ENCODE measurements at regions not wholly inside any gene's neighbourhood (a gene's known extent, or its start where the extent isn't known, plus 50 kb on each side); places are given as distances from the start of the nearest gene placed in this dataset.

GRCh38 chr11:15738931-15739330 lies 617.4 kb downstream of the SOX6 start:
- no peaks in the 10 kb centered on the region for H3K9me3 ChIP-seq (ENCODE audit: insufficient read depth, low read depth, low read length)
- no peaks in the 10 kb centered on the region for H3K36me3 ChIP-seq (ENCODE audit: insufficient read depth, low read length)
- TF ChIP-seq CTCF (conservative IDR thresholded peaks at IDR 0.05; ENCODE audit: low read length) (no peak), EZH2phosphoT487 (IDR thresholded peaks at IDR 0.05; ENCODE audit: borderline replicate concordance) (no peak)
- no peak overlapping the region for H3K4me3 ChIP-seq (ENCODE audit: low read length, poor library complexity, severe bottlenecking)
- no peaks in the 10 kb centered on the region for H3K27me3 ChIP-seq (ENCODE audit: insufficient read depth, low read length, poor library complexity, severe bottlenecking)
- H2AFZ ChIP-seq (ENCODE audit: low read length), result no peak overlapping the region
- no peaks in the 10 kb centered on the region for H3K4me1 ChIP-seq (ENCODE audit: insufficient read depth, low read length, poor library complexity, severe bottlenecking)
- H3K79me2 ChIP-seq (ENCODE audit: insufficient read depth, low read length), result no peaks in the 10 kb centered on the region
- H3K4me2 ChIP-seq (ENCODE audit: low read depth, low read length, poor library complexity, severe bottlenecking), result no peak overlapping the region
- no peak overlapping the region for H3K9ac ChIP-seq (ENCODE audit: low read depth, low read length, poor library complexity, severe bottlenecking)
- H4K20me1 ChIP-seq (ENCODE audit: insufficient read depth, low read length, poor library complexity, severe bottlenecking), result no peaks in the 10 kb centered on the region
- H3F3A ChIP-seq (ENCODE audit: low read depth), result no peaks in the 10 kb centered on the region
- H3K9me2 ChIP-seq (replicated peaks; ENCODE audit: low read depth, low read length), result no peaks in the 10 kb centered on the region

DNA sequence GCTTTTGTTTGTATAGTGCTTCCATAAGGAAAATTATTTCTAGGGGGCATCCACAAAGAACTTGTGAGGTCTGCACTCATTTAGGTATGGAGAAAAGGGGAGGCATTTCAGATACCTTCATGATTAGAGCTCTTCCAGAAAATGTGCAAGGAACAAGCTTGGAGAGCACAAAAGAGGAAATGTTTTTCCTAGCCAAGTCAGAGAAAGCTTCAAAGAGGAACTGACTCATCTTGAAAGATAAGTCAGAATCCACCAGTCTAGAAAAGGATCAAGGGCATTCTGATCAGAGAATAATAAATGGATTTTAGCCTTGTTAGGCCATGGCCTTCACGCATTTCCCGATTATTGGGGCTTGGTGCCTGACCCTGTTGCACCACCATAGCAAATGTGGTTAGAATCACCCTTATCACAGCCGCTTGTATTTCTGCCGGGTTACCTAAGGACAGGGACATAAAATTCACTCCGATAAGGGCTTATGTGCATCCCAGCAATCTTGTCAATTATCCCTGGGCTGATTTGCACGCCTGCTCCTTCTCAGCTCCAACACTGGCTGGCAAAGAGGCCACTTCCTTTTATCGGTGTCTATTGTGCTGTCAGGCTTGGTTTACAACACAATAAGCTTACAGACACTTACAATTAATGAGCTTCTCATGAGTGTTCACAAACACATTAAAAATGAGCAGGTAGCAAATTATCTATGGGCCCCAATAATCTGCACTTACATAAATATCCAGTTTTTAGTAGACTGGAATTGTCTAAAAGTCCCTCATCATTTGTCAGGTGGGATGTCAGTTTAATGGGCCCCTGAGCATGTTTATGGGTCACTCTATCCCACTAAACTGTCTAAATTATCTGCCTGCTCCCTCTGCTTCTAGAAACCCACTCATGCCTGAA lies 613.5 kb downstream of the SOX6 start:
- Histone ChIP-seq H3K79me2 (ENCODE audit: insufficient read depth, low read length) (no peaks in the 10 kb centered on the region), H3K9me3 (ENCODE audit: insufficient read depth, low read depth, low read length) (no peaks in the 10 kb centered on the region), H3K4me1 (ENCODE audit: insufficient read depth, low read length, poor library complexity, severe bottlenecking) (no peaks in the 10 kb centered on the region), H3K36me3 (ENCODE audit: insufficient read depth, low read length) (no peaks in the 10 kb centered on the region), H3K9me2 (replicated peaks; ENCODE audit: low read depth, low read length) (no peaks in the 10 kb centered on the region), H3K4me2 (ENCODE audit: low read depth, low read length, poor library complexity, severe bottlenecking) (no peak overlapping the region), H3K9ac (ENCODE audit: low read depth, low read length, poor library complexity, severe bottlenecking) (no peak overlapping the region), H3K27me3 (ENCODE audit: insufficient read depth, low read length, poor library complexity, severe bottlenecking) (no peaks in the 10 kb centered on the region), H3K4me3 (ENCODE audit: low read length, poor library complexity, severe bottlenecking) (no peak overlapping the region), H2AFZ (ENCODE audit: low read length) (no peak overlapping the region), H4K20me1 (ENCODE audit: insufficient read depth, low read length, poor library complexity, severe bottlenecking) (no peaks in the 10 kb centered on the region), H3F3A (ENCODE audit: low read depth) (no peaks in the 10 kb centered on the region)
- no peak for TF ChIP-seq EZH2phosphoT487 (IDR thresholded peaks at IDR 0.05; ENCODE audit: borderline replicate concordance)
- TF ChIP-seq CTCF (conservative IDR thresholded peaks at IDR 0.05; ENCODE audit: low read length), result no peak

- H4K20me1 ChIP-seq (ENCODE audit: insufficient read depth, low read length, poor library complexity, severe bottlenecking), result no peaks in the 10 kb centered on the region
- H3K9ac ChIP-seq (ENCODE audit: low read depth, low read length, poor library complexity, severe bottlenecking), result no peak overlapping the region
- no peaks in the 10 kb centered on the region for H3K36me3 ChIP-seq (ENCODE audit: insufficient read depth, low read length)
- H3K4me2 ChIP-seq (ENCODE audit: low read depth, low read length, poor library complexity, severe bottlenecking), result no peak overlapping the region
- no peaks in the 10 kb centered on the region for H3F3A ChIP-seq (ENCODE audit: low read depth)
- no peak overlapping the region for H3K4me3 ChIP-seq (ENCODE audit: low read length, poor library complexity, severe bottlenecking)
- H3K4me1 ChIP-seq (ENCODE audit: insufficient read depth, low read length, poor library complexity, severe bottlenecking), result no peaks in the 10 kb centered on the region
- H3K9me3 ChIP-seq (ENCODE audit: insufficient read depth, low read depth, low read length), result no peaks in the 10 kb centered on the region
- H3K9me2 ChIP-seq (replicated peaks; ENCODE audit: low read depth, low read length), result no peaks in the 10 kb centered on the region
- no peaks in the 10 kb centered on the region for H3K27me3 ChIP-seq (ENCODE audit: insufficient read depth, low read length, poor library complexity, severe bottlenecking)
- H2AFZ ChIP-seq (ENCODE audit: low read length), result no peak overlapping the region
- H3K79me2 ChIP-seq (ENCODE audit: insufficient read depth, low read length), result no peaks in the 10 kb centered on the region
- TF ChIP-seq EZH2phosphoT487 (IDR thresholded peaks at IDR 0.05; ENCODE audit: borderline replicate concordance) (no peak), CTCF (conservative IDR thresholded peaks at IDR 0.05; ENCODE audit: low read length) (no peak)
Observed at GRCh38 chr11:15744693-15745092, 611.7 kb downstream of the SOX6 start.
